GM12872 (cell line): ENCODE measurements at regions not wholly inside any gene's neighbourhood (a gene's known extent, or its start where the extent isn't known, plus 50 kb on each side); places are given as distances from the start of the nearest gene placed in this dataset.

Source experiments
- CTCF ChIP-seq: IDR thresholded peaks from 3 replicates; pipeline ENCODE4 v1.5.1; 2011; ENCODE audit warnings: low read depth, mild to moderate bottlenecking, low read length, moderate library complexity; ENCODE audit not compliant: insufficient read depth

- TF ChIP-seq CTCF: no peak
Measured at GRCh38 chr2:207446653-207447052, 83.1 kb upstream of the CREB1 start.

- TF ChIP-seq CTCF: no peak
Measured at GRCh38 chr2:207448006-207448405, 81.8 kb upstream of the CREB1 start.

GRCh38 chr2:207449642-207450165 lies 80.1 kb upstream of the CREB1 start:
- TF ChIP-seq CTCF: no peak

- no peak for TF ChIP-seq CTCF
Measured at GRCh38 chr2:207450186-207450585, 79.6 kb upstream of the CREB1 start.

- no peak for TF ChIP-seq CTCF
Measured at GRCh38 chr2:207458582-207458981, 71.2 kb upstream of the CREB1 start.

- TF ChIP-seq CTCF: no peak
Measured at GRCh38 chr2:207459990-207460757, 69.6 kb upstream of the CREB1 start.

GRCh38 chr2:207463433-207463832 lies 66.3 kb upstream of the CREB1 start:
- TF ChIP-seq CTCF: no peak
